Fibroblast of the aortic adventitia (primary cell): ENCODE measurements at regions not wholly inside any gene's neighbourhood (a gene's known extent, or its start where the extent isn't known, plus 50 kb on each side); places are given as distances from the start of the nearest gene placed in this dataset.

Experiments used
- DNase-seq: peaks from one replicate; pipeline ENCODE4 v3.0.0-alpha.2; 2010; ENCODE audit warnings: low read depth
- H3K4me3 ChIP-seq: 2 replicates; pipeline ENCODE4 v1.5.1; 2011; ENCODE audit warnings: low read depth, mild to moderate bottlenecking, control low read depth, low read length, moderate library complexity
- TF ChIP-seq, protein P1 (sequence below): IDR thresholded peaks from 2 replicates; pipeline ENCODE4 v1.5.1; 2011; ENCODE audit warnings: mild to moderate bottlenecking, low read length, control low read depth, inconsistent platforms; ENCODE audit not compliant: insufficient read depth

DNA sequence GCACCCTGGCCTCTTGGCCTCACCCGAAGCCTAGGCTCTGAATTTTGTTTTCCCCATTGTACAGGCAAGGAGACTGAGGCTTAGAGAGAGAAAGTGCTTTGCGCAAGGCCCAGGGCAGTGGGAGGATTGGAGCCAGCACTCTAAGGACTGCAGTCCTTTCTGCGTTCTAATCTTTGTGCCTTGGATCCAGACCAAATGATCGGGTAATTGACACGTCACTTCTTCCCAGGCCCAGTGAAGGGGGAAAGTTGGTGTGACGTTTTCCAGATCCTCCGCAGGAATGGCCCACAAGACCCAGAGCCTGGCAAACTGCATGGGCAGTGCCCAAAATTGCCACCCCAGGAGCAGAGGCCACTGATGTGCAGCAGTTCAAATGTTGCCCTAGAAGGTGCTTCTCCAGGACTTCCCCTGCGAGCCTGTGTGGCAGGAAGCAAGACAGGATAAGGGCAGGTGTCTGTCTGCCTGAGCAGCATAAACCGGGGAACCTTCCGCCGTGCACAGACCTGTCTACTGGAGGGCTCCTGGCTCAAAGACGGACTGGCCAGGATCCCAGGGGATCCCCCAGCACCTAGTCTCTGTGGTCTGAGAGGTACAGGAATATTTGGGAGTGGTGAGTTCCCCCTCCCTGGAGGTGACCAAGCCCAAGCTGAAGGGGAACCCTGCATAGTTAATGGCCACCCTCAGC lies 194.5 kb upstream of the TLE3 start:
- no peak overlapping the region for H3K4me3 ChIP-seq
- DNase-seq = no peak
- TF ChIP-seq, protein P1, sequence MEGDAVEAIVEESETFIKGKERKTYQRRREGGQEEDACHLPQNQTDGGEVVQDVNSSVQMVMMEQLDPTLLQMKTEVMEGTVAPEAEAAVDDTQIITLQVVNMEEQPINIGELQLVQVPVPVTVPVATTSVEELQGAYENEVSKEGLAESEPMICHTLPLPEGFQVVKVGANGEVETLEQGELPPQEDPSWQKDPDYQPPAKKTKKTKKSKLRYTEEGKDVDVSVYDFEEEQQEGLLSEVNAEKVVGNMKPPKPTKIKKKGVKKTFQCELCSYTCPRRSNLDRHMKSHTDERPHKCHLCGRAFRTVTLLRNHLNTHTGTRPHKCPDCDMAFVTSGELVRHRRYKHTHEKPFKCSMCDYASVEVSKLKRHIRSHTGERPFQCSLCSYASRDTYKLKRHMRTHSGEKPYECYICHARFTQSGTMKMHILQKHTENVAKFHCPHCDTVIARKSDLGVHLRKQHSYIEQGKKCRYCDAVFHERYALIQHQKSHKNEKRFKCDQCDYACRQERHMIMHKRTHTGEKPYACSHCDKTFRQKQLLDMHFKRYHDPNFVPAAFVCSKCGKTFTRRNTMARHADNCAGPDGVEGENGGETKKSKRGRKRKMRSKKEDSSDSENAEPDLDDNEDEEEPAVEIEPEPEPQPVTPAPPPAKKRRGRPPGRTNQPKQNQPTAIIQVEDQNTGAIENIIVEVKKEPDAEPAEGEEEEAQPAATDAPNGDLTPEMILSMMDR = no peak

DNA sequence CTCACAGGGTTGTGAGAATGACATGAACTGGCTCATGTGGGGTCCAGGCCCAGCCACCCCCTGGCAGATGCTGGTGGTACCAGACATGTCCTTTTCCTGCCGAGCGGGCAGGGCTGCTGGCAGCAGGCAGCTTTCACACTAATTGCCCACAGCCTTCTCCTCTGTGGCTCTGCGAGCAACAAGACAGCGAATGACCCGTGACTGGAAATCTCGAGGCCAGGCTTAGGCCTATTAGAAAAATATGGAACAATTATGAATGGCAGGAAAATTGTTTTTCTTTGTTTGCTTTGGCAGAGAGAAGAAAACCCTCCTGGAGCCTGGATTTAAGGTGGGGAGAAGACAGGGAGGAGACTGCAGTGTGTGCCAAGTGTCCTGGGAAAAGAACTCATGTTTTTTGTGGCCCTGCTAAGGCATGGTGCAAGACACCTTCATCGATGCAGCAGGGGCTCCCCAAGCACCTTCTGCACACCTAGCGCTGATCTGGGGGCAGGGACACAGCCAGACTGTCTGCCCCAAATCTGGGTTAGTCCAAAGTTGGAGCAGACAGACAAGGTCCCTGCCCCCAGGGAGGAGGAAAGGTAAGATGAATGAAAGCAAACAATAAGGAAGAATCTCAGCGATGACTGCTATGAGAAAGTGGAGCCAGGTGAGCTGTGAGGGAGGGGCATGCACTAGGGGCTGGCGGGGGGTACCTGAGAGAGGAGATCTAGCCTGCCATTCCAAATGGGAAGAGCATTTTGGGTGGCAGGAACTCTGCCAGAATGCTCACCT lies 193.8 kb upstream of the TLE3 start:
- TF ChIP-seq, protein P1 = no peak
- DNase-seq = no peak
- H3K4me3 ChIP-seq = no peak overlapping the region

DNA sequence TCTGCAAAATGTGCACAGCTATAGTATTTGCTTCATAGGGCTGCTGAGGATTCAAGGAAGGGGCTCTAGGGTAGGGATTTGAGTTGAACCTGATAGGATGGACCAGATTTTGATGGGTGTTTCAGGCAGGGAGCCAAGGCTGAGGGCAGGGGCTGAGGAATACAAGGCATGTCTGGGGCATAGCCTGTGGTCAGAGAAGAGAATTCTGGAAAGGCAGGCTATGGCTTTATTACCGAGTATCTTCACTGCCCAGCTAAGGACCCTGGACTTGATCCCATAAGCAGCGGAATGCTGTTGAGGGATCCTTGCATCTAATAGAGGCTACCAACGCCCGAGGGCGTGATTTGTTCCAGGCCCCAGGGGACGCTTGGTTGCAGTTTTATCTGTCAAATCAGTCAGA lies 193.0 kb upstream of the TLE3 start:
- H3K4me3 ChIP-seq = no peak overlapping the region
- TF ChIP-seq, protein P1 = no peak
- no peak for DNase-seq

DNA sequence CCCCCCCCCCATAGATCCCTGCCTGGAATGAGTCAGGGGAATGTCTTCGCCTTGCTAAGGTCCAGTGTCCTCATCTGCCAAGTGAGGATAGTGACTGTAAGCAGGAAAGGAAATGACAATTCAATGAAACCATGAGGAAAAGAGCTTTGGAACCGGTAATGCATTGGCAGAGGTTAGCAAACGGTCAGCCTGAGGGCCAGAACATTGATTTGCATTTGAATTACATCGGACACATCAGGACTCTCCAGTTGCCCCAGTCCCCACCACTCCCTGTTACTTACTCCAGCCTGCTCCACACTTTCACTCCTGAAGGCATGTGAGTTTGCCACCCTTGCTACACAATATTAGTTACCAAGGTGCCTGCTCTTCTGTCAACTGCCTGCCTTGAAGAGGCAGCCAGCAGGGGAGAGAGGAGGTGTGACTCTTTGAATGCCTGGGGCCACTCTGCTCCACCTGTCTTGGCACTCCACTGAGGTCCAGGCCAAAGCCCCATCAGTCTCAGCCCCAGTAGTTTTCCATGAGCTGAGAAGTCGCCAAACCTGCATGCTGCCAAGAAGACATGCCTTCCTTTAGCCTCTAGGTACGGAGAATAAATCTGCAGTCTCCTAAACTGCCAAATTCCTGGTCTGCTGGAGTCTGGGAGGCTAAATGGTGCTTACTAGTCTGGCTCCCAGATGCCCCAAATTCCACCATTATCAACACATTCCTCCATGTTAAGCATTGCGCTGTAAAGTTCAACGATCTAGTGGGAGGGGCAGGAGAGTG lies 191.7 kb upstream of the TLE3 start:
- TF ChIP-seq, protein P1 = peak; percentile 5
- peak; percentile 91 for DNase-seq

DNA sequence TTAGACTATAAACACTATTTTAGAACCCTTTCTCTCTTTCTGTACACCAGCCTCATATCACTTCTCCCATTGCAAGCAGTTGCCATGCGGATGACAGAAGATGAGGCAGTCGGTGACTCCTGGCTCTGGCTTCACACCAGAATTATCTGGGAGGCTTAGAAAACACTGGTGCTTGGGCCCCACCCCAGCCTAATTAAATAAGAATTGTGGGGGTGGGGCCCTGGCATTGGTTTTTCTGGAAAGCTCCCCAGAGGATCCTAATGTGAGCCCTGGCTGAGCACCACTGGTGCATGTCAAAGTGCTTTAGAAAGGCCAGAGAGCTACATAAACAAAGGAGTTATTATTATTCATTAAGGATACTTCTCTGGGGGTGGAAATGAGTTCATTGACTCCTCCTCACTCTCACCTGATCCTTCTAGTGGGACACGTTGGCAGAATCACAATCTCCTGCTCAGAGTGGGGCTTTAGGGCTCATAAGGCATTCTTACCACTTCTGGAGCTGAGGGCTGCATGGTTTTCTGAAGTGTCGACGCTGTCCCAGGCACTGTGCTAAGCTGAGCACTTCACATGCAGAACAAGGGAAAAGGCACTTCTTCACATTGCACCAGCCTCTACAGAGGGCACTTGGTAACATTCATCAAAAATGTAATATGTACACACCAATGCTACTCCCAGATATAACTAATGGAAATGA lies 188.5 kb upstream of the TLE3 start:
- TF ChIP-seq, protein P1 = no peak
- H3K4me3 ChIP-seq = no peak overlapping the region
- DNase-seq = no peak

More for the DNA sequence above, 191.7 kb upstream of the TLE3 start:
- no peak overlapping the region for H3K4me3 ChIP-seq

DNA sequence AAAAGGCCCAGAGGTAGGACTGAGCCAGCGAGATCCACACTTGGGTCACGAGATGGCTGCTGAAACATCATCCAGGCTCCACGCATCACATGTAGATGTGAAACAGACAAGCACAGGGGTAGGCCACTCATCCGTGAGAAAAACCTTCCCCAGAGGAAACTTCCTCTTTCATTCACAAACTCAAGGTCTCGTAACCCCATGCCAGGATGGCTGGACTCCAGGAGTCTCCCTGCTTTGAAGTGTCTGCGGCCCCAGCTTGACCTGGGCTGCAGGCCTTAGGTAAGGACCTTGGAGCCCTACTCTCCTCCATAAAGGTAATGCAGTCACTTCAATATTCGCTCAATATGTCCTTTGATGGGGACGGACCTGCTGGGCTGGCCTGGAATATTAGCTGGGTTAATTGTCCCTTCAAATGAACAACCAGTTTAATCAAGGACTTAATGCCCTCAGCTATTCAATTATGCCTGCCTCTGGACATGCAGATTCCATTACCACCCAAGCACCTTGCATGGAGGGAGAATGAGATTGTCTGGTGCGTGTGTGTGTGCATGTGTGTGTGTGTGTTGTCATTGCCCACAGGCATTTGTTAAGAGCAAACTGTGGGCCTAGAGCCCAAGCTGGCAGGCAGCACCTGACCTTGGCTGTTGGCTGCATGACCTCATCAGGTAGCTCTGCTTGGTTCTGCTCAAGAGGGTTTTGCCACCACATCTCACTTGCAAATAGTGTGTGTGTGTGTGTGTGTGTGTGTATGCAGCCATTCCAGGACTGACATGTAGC lies 186.9 kb upstream of the TLE3 start:
- TF ChIP-seq, protein P1 = no peak
- DNase-seq = no peak
- H3K4me3 ChIP-seq = no peak overlapping the region
